Sigmoid colon (tissue), 4 donors: ENCODE measurements at regions not wholly inside any gene's neighbourhood (a gene's known extent, or its start where the extent isn't known, plus 50 kb on each side); places are given as distances from the start of the nearest gene placed in this dataset.

Experiments used
- EP300 ChIP-seq, 4 donors: sonication (generic); formaldehyde crosslinking; IDR thresholded peaks; one replicate each; pipeline ENCODE4 v1.6.1; 2017; ENCODE audit warnings: antibody characterized with exemption in 4 of 4
- POLR2AphosphoS5 ChIP-seq, 4 donors: sonication (generic); formaldehyde crosslinking; IDR thresholded peaks; one replicate each; pipeline ENCODE4 v1.6.1; 2017; ENCODE audit warnings: antibody characterized with exemption in 4 of 4
- TF ChIP-seq, protein P1 (sequence below), 4 experiments: fragments of 450-650 bp in 3 of 4; fragments of 200-600 bp in 1 of 4; IDR thresholded peaks; one replicate each; pipeline ENCODE4 v1.5.1; 2016 to 2019; ENCODE audit warnings: antibody characterized with exemption in 4 of 4, mild to moderate bottlenecking in 3 of 4, moderate library complexity in 2 of 4

DNA sequence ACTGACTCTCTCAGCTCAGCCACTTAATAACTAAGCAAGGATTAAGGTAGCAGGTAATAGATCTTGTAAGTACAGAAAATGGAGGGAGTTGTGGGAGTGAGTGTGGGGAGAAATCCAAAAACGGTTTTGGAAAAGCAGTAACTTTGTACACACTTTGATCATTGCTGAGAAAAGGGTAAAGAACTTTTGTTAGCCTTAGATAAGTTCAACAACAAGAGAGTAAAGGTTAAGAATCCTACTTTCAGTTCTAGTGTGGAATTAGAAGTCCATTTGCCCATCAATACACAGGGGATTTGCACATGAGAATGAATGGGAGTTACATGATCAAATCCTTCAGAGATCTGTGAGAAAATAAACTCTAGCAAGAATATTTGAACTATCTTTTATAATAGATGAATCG, 528.7 kb downstream of the SOX2 start:
- TF ChIP-seq, protein P1, sequence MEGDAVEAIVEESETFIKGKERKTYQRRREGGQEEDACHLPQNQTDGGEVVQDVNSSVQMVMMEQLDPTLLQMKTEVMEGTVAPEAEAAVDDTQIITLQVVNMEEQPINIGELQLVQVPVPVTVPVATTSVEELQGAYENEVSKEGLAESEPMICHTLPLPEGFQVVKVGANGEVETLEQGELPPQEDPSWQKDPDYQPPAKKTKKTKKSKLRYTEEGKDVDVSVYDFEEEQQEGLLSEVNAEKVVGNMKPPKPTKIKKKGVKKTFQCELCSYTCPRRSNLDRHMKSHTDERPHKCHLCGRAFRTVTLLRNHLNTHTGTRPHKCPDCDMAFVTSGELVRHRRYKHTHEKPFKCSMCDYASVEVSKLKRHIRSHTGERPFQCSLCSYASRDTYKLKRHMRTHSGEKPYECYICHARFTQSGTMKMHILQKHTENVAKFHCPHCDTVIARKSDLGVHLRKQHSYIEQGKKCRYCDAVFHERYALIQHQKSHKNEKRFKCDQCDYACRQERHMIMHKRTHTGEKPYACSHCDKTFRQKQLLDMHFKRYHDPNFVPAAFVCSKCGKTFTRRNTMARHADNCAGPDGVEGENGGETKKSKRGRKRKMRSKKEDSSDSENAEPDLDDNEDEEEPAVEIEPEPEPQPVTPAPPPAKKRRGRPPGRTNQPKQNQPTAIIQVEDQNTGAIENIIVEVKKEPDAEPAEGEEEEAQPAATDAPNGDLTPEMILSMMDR (IDR thresholded peaks at IDR 0.05), result no peak
- no peak for TF ChIP-seq EP300 (IDR thresholded peaks at IDR 0.05)
- no peak for TF ChIP-seq POLR2AphosphoS5 (IDR thresholded peaks at IDR 0.05)
